ENCODE measurements at regions not wholly inside any gene's neighbourhood (a gene's known extent, or its start where the extent isn't known, plus 50 kb on each side); places are given as distances from the start of the nearest gene placed in this dataset.

GRCh38 chr5:168157141-168157540 lies 134.3 kb upstream of the WWC1 start:
- DNase-seq (ENCODE audit: low spot score), result no peak
- no peak for TF ChIP-seq CTCF (IDR thresholded peaks at IDR 0.05)
- Histone ChIP-seq H3K4me3 (no peak overlapping the region), H3K27ac (no peak overlapping the region)

GRCh38 chr5:168159425-168159824 lies 132.0 kb upstream of the WWC1 start:
- Histone ChIP-seq H3K27ac (no peak overlapping the region), H3K4me3 (no peak overlapping the region)
- TF ChIP-seq CTCF (IDR thresholded peaks at IDR 0.05), result no peak
- no peak for DNase-seq (ENCODE audit: low spot score)

- H3K27ac ChIP-seq, result no peak overlapping the region
- no peak for DNase-seq (ENCODE audit: low spot score)
- no peak for TF ChIP-seq CTCF (IDR thresholded peaks at IDR 0.05)
- no peak overlapping the region for H3K4me3 ChIP-seq
Observed at GRCh38 chr5:168162464-168162863, 129.0 kb upstream of the WWC1 start.

GRCh38 chr5:168163966-168164365 lies 127.5 kb upstream of the WWC1 start:
- H3K4me3 ChIP-seq, result no peak overlapping the region
- H3K27ac ChIP-seq, result no peak overlapping the region
- no peak for DNase-seq (ENCODE audit: low spot score)
- no peak for TF ChIP-seq CTCF (IDR thresholded peaks at IDR 0.05)

GRCh38 chr5:168165221-168165914 lies 126.1 kb upstream of the WWC1 start:
- H3K27ac ChIP-seq, result no peak overlapping the region
- no peak for DNase-seq (ENCODE audit: low spot score)
- no peak overlapping the region for H3K4me3 ChIP-seq
- no peak for TF ChIP-seq CTCF (IDR thresholded peaks at IDR 0.05)

- Histone ChIP-seq H3K27ac (no peak overlapping the region), H3K4me3 (no peak overlapping the region)
- TF ChIP-seq CTCF (IDR thresholded peaks at IDR 0.05), result no peak
- no peak for DNase-seq (ENCODE audit: low spot score)
Observed at GRCh38 chr5:168165977-168166376, 125.5 kb upstream of the WWC1 start.

- no peak for TF ChIP-seq CTCF (IDR thresholded peaks at IDR 0.05)
- no peak overlapping the region for H3K4me3 ChIP-seq
- no peak overlapping the region for H3K27ac ChIP-seq
- DNase-seq (ENCODE audit: low spot score), result no peak
Observed at GRCh38 chr5:168167338-168167737, 124.1 kb upstream of the WWC1 start.
